T-cell (primary cell): ENCODE measurements at regions not wholly inside any gene's neighbourhood (a gene's known extent, or its start where the extent isn't known, plus 50 kb on each side); places are given as distances from the start of the nearest gene placed in this dataset.

Experiments
- ATAC-seq, 4 experiments: fragments of 200-7000 bp in 3 of 4; fragments of 150-1000 bp in 1 of 4; cut with Tn5 transposase; replicated peaks in 1 of 4; 1 replicate in 3 of 4; 2 replicates in 1 of 4; pipeline ENCODE4 v1.10.0; 2021; ENCODE audit warnings: moderate library complexity in 3 of 4, mild to moderate bottlenecking in 2 of 4, moderate number of reproducible peaks in 1 of 4
- CTCF ChIA-PET, 2 donors: fragments of 300-600 bp; sonication (Branson Sonifier 250); formaldehyde crosslinking; loops; one replicate each; lab custom pipeline; 2022; ENCODE audit warnings: antibody characterized with exemption in 2 of 2; lab: Charles Lee
- POLR2A ChIA-PET, 2 donors: fragments of 300-600 bp; sonication (Branson Sonifier 250); formaldehyde crosslinking; loops; one replicate each; lab custom pipeline; 2022; ENCODE audit warnings: antibody characterized with exemption in 2 of 2; lab: Charles Lee
- DNase-seq, 35 experiments: peaks; one replicate each; pipeline versions ENCODE4 v3.0.0 to v3.0.0-alpha.2; 2013 to 2023
- H3K27ac ChIP-seq: one replicate; pipeline ENCODE4 v1.5.1; 2013; ENCODE audit warnings: low read length
- H3K27me3 ChIP-seq, 2 experiments: replicated peaks in 1 of 2; 1 replicate in 1 of 2; 2 replicates in 1 of 2; pipeline versions ENCODE4 v1.6.1 to v1.7.0; 2013; ENCODE audit warnings: low read length in 1 of 2, mixed read lengths in 1 of 2; ENCODE audit not compliant: control insufficient read depth in 2 of 2, insufficient read depth in 2 of 2; ENCODE audit errors: extremely low read depth in 1 of 2
- H3K36me3 ChIP-seq, 2 donors: 1 replicate in 1 of 2; 2 replicates in 1 of 2; pipeline versions ENCODE4 v1.6.1 to v1.7.0; 2013; ENCODE audit warnings: low read length in 1 of 2; ENCODE audit not compliant: control insufficient read depth in 2 of 2, insufficient read depth in 1 of 2; ENCODE audit errors: extremely low read depth in 1 of 2
- H3K4me1 ChIP-seq, 2 experiments: 1 replicate in 1 of 2; 2 replicates in 1 of 2; pipeline versions ENCODE4 v1.6.1 to v1.7.0; 2013; ENCODE audit warnings: low read length in 2 of 2, mixed read lengths in 1 of 2; ENCODE audit not compliant: insufficient read depth in 2 of 2, control insufficient read depth in 1 of 2; ENCODE audit errors: extremely low read depth in 1 of 2
- H3K4me3 ChIP-seq, 2 donors: 1 replicate in 1 of 2; 2 replicates in 1 of 2; pipeline versions ENCODE4 v1.5.1 to v1.7.0; 2013; ENCODE audit warnings: mild to moderate bottlenecking in 2 of 2, low read length in 1 of 2, moderate library complexity in 1 of 2; ENCODE audit not compliant: control insufficient read depth in 1 of 2; ENCODE audit errors: extremely low read depth in 1 of 2
- H3K9me3 ChIP-seq: 2 replicates; pipeline ENCODE4 v1.7.0; 2013
- H3K27ac Mint-ChIP-seq, 2 donors: one replicate each; pipeline ENCODE4 v1.8.0; 2020 to 2021; ENCODE audit warnings: mild to moderate bottlenecking in 2 of 2, mixed read lengths in 2 of 2
- H3K27me3 Mint-ChIP-seq, 2 donors: one replicate each; pipeline ENCODE4 v1.8.0; 2021 to 2022; ENCODE audit warnings: mixed read lengths in 2 of 2
- H3K36me3 Mint-ChIP-seq: one replicate; pipeline ENCODE4 v1.8.0; 2021; ENCODE audit warnings: mixed read lengths
- H3K4me1 Mint-ChIP-seq, 3 donors: one replicate each; pipeline ENCODE4 v1.8.0; 2020 to 2022; ENCODE audit warnings: mixed read lengths in 3 of 3, mild to moderate bottlenecking in 1 of 3
- H3K4me3 Mint-ChIP-seq, 3 donors: one replicate each; pipeline ENCODE4 v1.8.0; 2020 to 2022; ENCODE audit warnings: mild to moderate bottlenecking in 3 of 3, mixed read lengths in 3 of 3, moderate library complexity in 3 of 3
- H3K9me3 Mint-ChIP-seq, 3 donors: one replicate each; pipeline ENCODE4 v1.8.0; 2020 to 2022; ENCODE audit warnings: mixed read lengths in 3 of 3
- WGBS: methylation state at CpG from one replicate; pipeline ENCODE4 v1.1.5; 2013; ENCODE audit warnings: missing lambda C conversion rate; ENCODE audit not compliant: insufficient coverage; 5-methylcytosine and 5-hydroxymethylcytosine counted together

DNA sequence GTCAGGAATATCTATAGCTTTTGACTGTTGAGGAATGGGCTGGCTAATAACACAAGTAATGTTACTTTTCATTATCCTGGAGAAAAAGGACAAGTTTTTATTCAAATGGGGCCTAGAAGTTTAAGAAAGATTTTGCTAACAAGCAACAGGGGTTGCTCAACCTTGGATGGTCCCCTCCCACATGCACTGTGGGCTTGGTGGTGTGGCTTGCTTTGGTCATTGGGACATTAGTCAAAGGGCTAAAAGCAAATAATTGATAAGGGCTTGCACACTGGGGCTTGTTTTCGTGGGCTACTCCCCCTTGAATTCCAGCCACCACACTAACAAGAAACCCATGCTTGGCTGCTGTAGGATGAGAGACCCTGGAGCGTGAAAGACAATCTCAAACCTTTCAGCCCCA is 127.6 kb downstream of the JCAD start:
- H3K4me1 ChIP-seq: no peaks in the 10 kb centered on the region
- 100% methylated on average over 1 of the region's 2 CpGs for WGBS
- Mint-ChIP-seq H3K4me1 (no peaks in the 10 kb centered on the region), H3K36me3 (no peaks in the 10 kb centered on the region), H3K9me3 (peaks cover 1 to 8% (median 8%) of the 10 kb centered on the region in 3 donors), H3K4me3 (no peak overlapping the region), H3K27me3 (peaks cover 12 to 26% of the 10 kb centered on the region in 2 donors), H3K27ac (no peak overlapping the region)
- POLR2A ChIA-PET: no interaction called here
- no peak overlapping the region for H3K4me3 ChIP-seq
- CTCF ChIA-PET: no interaction called here
- H3K9me3 ChIP-seq: no peaks in the 10 kb centered on the region
- peaks cover 0 to 11% of the 10 kb centered on the region in 2 experiments for H3K27me3 ChIP-seq
- no peaks in the 10 kb centered on the region for H3K36me3 ChIP-seq
- no peak overlapping the region for H3K27ac ChIP-seq
- DNase-seq (no peak), ATAC-seq (no peak)

DNA sequence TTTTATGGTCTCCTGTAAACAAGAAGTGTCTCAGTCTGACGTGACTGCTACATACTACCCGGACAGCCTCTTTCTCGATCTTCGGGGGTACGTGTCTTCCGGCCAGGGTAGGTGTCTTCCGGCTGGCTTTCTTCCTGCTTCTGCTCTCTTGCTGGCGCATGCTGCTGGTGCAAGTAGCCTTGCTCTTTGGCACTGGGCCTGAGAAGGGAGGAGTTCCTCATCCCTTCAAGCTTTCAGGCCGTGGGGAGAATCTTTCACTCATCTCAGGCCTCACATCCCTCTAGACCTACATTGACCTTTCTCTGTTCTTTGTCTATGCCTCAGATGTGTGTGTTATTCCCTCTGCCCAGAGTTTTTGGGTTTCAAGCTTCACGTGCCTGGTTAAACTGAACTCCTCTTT is 130.4 kb downstream of the JCAD start:
- Histone ChIP-seq H3K36me3 (no peaks in the 10 kb centered on the region), H3K4me1 (no peaks in the 10 kb centered on the region), H3K27me3 (peaks cover 0 to 3% of the 10 kb centered on the region in 2 experiments), H3K4me3 (no peak overlapping the region), H3K27ac (no peak overlapping the region), H3K9me3 (no peaks in the 10 kb centered on the region)
- peaks cover 9 to 16% (median 14%) of the 10 kb centered on the region in 3 donors for H3K9me3 Mint-ChIP-seq
- WGBS: 92% methylated on average over 7 of the region's 10 CpGs
- ATAC-seq (no peak), DNase-seq (no peak)
- ChIA-PET CTCF (no interaction called here), POLR2A (no interaction called here)
- H3K4me3 Mint-ChIP-seq: no peak overlapping the region
- no peaks in the 10 kb centered on the region for H3K36me3 Mint-ChIP-seq
- H3K4me1 Mint-ChIP-seq: no peaks in the 10 kb centered on the region
- H3K27me3 Mint-ChIP-seq: peaks cover 3 to 26% of the 10 kb centered on the region in 2 donors
- no peak overlapping the region for H3K27ac Mint-ChIP-seq

DNA sequence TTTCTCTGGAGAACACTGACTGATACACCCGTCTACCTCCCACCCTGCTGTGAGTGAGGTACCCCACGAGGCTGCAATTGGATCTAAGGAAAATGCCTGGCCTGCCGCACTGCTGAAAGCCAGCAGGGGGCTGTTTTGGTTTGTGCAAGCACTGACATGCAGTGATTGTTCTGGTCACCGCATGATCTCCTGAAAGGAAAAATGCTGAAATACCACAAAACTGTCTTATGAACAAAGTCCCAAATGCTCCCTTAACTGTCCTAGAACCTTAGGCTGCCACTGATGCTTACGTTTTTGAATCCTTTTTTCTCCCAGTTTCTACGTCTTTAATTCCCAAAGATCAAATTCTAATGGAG is 132.7 kb downstream of the JCAD start:
- H3K36me3 ChIP-seq: no peaks in the 10 kb centered on the region
- H3K9me3 Mint-ChIP-seq: peaks cover 9 to 16% (median 14%) of the 10 kb centered on the region in 3 donors
- ChIA-PET POLR2A (no interaction called here), CTCF (no interaction called here)
- ATAC-seq: no peak
- H3K4me3 Mint-ChIP-seq: no peak overlapping the region
- H3K4me1 Mint-ChIP-seq: no peaks in the 10 kb centered on the region
- no peaks in the 10 kb centered on the region for H3K9me3 ChIP-seq
- WGBS: 90% methylated on average over 3 of the region's 6 CpGs
- no peaks in the 10 kb centered on the region for H3K36me3 Mint-ChIP-seq
- no peak for DNase-seq
- H3K27ac Mint-ChIP-seq: no peak overlapping the region
- peaks cover 9 to 28% of the 10 kb centered on the region in 2 donors for H3K27me3 Mint-ChIP-seq
- no peak overlapping the region for H3K27ac ChIP-seq
- no peak overlapping the region for H3K4me3 ChIP-seq
- no peaks in the 10 kb centered on the region for H3K4me1 ChIP-seq
- H3K27me3 ChIP-seq: peaks cover 0 to 1% of the 10 kb centered on the region in 2 experiments

DNA sequence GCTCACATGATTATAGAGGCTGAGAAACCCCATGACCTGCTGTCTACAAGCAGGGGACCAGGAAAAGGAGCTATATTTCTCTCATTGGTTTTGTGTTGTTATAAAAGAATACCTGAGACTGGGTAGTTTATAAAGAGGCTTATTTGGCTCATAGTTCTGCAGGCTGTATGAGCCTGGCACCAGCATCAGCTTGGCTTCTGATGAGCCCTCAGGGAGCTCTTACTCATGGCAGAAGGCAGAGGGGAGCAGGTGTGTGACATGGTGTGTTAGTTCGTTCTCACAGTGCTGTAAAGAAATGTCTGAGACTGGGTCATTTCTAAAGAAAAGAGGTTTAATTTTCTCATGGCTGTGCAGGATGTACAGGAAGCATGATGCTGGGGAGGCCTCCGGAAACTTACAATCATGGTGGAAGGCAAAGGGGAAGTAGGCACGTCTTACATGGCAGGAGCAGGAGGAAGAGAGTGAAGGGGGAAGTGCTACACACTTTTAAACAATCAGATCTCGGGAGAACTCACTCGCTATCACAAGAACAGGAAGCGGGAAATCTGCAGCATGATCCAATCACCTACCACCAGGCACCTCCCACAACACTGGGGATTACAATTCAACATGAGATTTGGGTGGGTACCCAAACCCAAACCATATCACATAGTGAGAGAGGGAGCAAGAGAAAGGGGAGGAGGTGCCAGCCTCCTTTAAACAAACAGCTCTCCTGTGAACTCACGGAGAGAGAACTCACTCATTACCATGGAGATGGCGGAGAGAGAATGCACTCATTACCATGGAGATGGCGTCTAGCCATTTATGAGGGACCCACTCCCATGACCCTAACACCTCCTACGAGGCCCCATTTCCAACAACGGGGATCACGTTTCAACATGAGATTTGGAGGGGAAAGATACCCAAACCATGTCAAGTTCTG is 133.4 kb downstream of the JCAD start:
- no peak overlapping the region for H3K27ac ChIP-seq
- no peaks in the 10 kb centered on the region for H3K36me3 Mint-ChIP-seq
- peaks cover 9 to 16% (median 14%) of the 10 kb centered on the region in 3 donors for H3K9me3 Mint-ChIP-seq
- H3K4me3 ChIP-seq: no peak overlapping the region
- no peak overlapping the region for H3K27ac Mint-ChIP-seq
- ATAC-seq (no peak), DNase-seq (no peak)
- WGBS: 75% methylated on average over 3 of the region's 12 CpGs
- ChIA-PET POLR2A (no interaction called here), CTCF (no interaction called here)
- peaks cover 0 to 8% of the 10 kb centered on the region in 2 experiments for H3K27me3 ChIP-seq
- H3K4me3 Mint-ChIP-seq: no peak overlapping the region
- peaks cover 9 to 28% of the 10 kb centered on the region in 2 donors for H3K27me3 Mint-ChIP-seq
- no peaks in the 10 kb centered on the region for H3K4me1 Mint-ChIP-seq
- H3K9me3 ChIP-seq: no peaks in the 10 kb centered on the region
- no peaks in the 10 kb centered on the region for H3K4me1 ChIP-seq
- H3K36me3 ChIP-seq: no peaks in the 10 kb centered on the region

DNA sequence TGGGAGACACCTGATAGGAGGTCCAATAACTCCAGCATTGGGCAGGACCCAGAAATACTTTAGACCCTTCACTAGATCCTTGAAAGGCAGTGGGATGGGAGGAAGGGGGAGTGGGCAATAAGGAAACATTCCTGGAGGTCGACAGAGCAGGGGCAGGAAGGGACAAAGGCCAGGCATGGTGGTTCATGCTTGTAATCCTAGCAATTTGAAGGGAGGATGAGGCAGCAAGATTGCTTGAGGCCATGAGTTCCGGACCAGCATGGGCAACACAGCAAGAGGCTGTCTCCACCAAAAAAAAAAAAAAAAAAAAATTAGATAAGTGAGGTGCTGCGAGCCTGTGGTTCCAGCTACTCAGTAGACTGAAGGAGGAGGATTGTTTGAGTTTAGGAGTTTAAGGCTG is 134.9 kb downstream of the JCAD start:
- Histone ChIP-seq H3K4me1 (no peaks in the 10 kb centered on the region), H3K27ac (no peak overlapping the region), H3K9me3 (no peaks in the 10 kb centered on the region), H3K27me3 (peaks cover 0 to 18% of the 10 kb centered on the region in 2 experiments), H3K36me3 (no peaks in the 10 kb centered on the region), H3K4me3 (no peak overlapping the region)
- H3K27ac Mint-ChIP-seq: no peak overlapping the region
- H3K4me3 Mint-ChIP-seq: no peak overlapping the region
- H3K4me1 Mint-ChIP-seq: no peaks in the 10 kb centered on the region
- ChIA-PET POLR2A (no interaction called here), CTCF (no interaction called here)
- WGBS: 100% methylated on average over 1 of the region's 3 CpGs
- DNase-seq (no peak), ATAC-seq (no peak)
- peaks cover 22 to 34% of the 10 kb centered on the region in 2 donors for H3K27me3 Mint-ChIP-seq
- H3K36me3 Mint-ChIP-seq: no peaks in the 10 kb centered on the region
- peaks cover 9 to 16% (median 12%) of the 10 kb centered on the region in 3 donors for H3K9me3 Mint-ChIP-seq

DNA sequence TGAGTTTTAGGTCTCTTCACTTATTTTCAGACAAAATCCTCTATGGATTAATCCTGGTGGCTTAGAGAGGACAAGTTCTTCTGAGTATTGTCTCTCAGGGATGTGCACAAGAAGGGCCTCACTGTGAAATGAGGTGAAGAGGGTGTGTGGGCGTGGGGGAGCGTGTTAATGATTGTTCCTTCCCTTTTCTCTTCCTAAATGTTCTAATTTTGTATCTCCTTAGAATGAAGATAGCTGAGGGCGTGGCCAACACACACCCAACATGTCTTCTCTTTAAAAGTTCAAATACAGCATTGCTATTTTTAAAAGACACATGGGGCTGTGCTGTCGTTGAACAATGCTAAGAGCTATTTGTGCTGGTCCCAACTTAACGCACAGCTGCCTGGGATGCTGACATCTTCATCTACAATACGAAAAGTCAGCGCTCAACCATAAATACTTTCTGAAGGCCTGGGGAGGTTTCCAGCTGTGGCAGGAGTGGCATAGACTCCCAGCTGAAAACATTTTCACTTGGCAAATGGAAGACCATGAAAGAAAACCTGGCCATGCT is 135.9 kb downstream of the JCAD start:
- Histone ChIP-seq H3K4me1 (no peaks in the 10 kb centered on the region), H3K27ac (no peak overlapping the region), H3K9me3 (no peaks in the 10 kb centered on the region), H3K4me3 (no peak overlapping the region), H3K36me3 (no peaks in the 10 kb centered on the region), H3K27me3 (peaks cover 0 to 18% of the 10 kb centered on the region in 2 experiments)
- H3K4me1 Mint-ChIP-seq: no peaks in the 10 kb centered on the region
- ChIA-PET CTCF (no interaction called here), POLR2A (no interaction called here)
- peaks cover 6 to 16% (median 9%) of the 10 kb centered on the region in 3 donors for H3K9me3 Mint-ChIP-seq
- H3K27ac Mint-ChIP-seq: no peak overlapping the region
- no peak overlapping the region for H3K4me3 Mint-ChIP-seq
- ATAC-seq: no peak
- H3K36me3 Mint-ChIP-seq: no peaks in the 10 kb centered on the region
- WGBS: 77% methylated on average over 5 of the region's 7 CpGs
- DNase-seq: no peak
- peaks cover 29 to 35% of the 10 kb centered on the region in 2 donors for H3K27me3 Mint-ChIP-seq
